Cardiac fibroblast (primary cell): ENCODE measurements at regions not wholly inside any gene's neighbourhood (a gene's known extent, or its start where the extent isn't known, plus 50 kb on each side); places are given as distances from the start of the nearest gene placed in this dataset.

ENCODE experiments used
- DNase-seq, 2 donors: peaks; one replicate each; pipeline versions ENCODE4 v3.0.0 to v3.0.0-alpha.2; 2010; ENCODE audit warnings: low read depth in 2 of 2
- H3K4me3 ChIP-seq, 2 donors: replicated peaks in 1 of 2; 1 replicate in 1 of 2; 2 replicates in 1 of 2; pipeline ENCODE4 v1.5.1; 2011; ENCODE audit warnings: low read depth in 2 of 2, low read length in 2 of 2, mild to moderate bottlenecking in 2 of 2, moderate library complexity in 1 of 2
- CTCF ChIP-seq: IDR thresholded peaks from one replicate; pipeline ENCODE4 v1.5.1; 2011; ENCODE audit warnings: low read depth, mild to moderate bottlenecking, low read length, inconsistent platforms

GRCh38 chr20:47879771-47880170, 94.5 kb upstream of the SULF2 start:
- TF ChIP-seq CTCF: no peak
- no peak overlapping the region for H3K4me3 ChIP-seq
- DNase-seq: no peak

GRCh38 chr20:47878601-47879027, 93.3 kb upstream of the SULF2 start:
- no peak for TF ChIP-seq CTCF
- no peak overlapping the region for H3K4me3 ChIP-seq
- DNase-seq: peak; percentile 40 to 42

GRCh38 chr20:47876311-47877088, 91.2 kb upstream of the SULF2 start:
- no peak for TF ChIP-seq CTCF
- DNase-seq: no peak
- H3K4me3 ChIP-seq: no peak overlapping the region

DNA sequence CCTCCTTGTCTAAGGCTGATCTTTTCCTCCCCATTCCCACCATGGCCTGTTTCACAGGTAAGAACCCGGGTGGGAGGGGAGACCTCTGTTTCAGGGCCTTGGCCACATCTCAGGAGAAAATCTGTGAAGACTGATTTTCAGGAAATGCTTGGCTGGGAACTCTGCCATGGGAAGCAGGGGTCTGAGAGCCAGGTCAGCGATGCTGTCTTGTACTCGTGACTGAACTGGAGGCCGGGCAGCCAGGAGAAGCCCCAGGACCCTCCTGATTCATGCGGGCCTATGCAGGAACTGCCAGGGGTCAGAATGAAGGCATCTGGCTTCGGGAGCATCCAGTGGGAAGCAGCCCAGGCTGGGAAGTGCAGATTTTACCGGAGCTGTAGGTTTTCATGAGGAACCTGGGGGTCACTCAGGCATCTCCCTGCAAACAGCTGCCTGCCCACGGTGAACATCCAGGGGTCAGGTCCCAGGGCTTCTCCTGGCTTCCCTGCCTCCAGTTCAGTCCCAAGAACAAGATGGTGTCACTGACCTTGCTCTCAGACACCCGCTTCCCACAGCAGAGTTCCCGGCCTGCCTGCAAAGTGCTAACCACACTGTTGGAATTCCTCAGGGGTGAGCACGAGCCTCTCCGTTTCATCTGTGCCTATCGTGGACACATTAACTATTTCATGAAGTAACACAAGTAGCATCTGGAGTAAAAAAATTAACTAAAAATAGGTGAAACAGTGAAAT, 90.2 kb upstream of the SULF2 start:
- no peak for TF ChIP-seq CTCF
- peak in 1 of 2 donors; percentile 43 for DNase-seq

DNA sequence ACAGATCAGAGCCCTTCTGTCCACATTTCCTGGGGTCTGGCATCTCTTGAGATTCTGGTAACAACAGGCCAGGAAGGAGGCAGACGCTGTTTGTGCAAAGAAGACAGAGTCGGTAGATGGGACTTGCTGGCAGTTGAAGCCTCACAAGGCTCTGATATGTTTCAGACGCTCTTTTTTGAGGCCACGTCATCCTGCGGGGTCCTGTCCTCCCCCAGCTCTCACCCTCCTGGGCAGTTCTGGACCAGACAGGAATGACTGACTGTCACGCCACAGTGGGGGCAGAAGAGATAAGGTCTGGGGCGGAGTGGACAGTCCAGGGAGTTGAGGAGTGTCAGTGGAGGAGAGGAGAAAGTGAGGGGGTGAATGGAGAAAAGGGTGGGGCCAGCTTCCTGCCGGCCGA, 87.1 kb upstream of the SULF2 start:
- peak in 1 of 2 donors; percentile 66 for DNase-seq

More for the DNA sequence above, 90.2 kb upstream of the SULF2 start:
- no peak overlapping the region for H3K4me3 ChIP-seq

GRCh38 chr20:47870475-47870874, 85.2 kb upstream of the SULF2 start:
- no peak overlapping the region for H3K4me3 ChIP-seq
- DNase-seq: no peak
- TF ChIP-seq CTCF: no peak

More for the DNA sequence above, 87.1 kb upstream of the SULF2 start:
- no peak for TF ChIP-seq CTCF
- H3K4me3 ChIP-seq: no peak overlapping the region
